OCI-LY1 (cell line): ENCODE measurements at regions not wholly inside any gene's neighbourhood (a gene's known extent, or its start where the extent isn't known, plus 50 kb on each side); places are given as distances from the start of the nearest gene placed in this dataset.

Source experiments
- H2AFZ ChIP-seq: fragments of 200-600 bp; sonication (generic), shearing (Covaris generic); 2 replicates; pipeline ENCODE4 v1.6.0; 2014; ENCODE audit warnings: antibody characterized with exemption, mild to moderate bottlenecking, low read length
- H3F3A ChIP-seq: fragments of 200-600 bp; sonication (generic), shearing (Covaris generic); 2 replicates; pipeline ENCODE4 v1.6.0; 2014; ENCODE audit warnings: mild to moderate bottlenecking, antibody characterized with exemption, low read length, moderate library complexity; ENCODE audit not compliant: insufficient read depth
- H3K27ac ChIP-seq: fragments of 200-600 bp; sonication (generic); 2 replicates; pipeline ENCODE4 v1.5.1; 2014; ENCODE audit warnings: low read length, mixed run types, mild to moderate bottlenecking, low read depth; ENCODE audit not compliant: poor library complexity, severe bottlenecking
- H3K27me3 ChIP-seq: fragments of 200-600 bp; sonication (generic); 2 replicates; pipeline ENCODE4 v1.6.0; 2014; ENCODE audit warnings: antibody characterized with exemption, mild to moderate bottlenecking, low read length, moderate library complexity; ENCODE audit not compliant: insufficient read depth
- H3K36me3 ChIP-seq: fragments of 200-600 bp; sonication (generic); 2 replicates; pipeline ENCODE4 v1.6.1; 2014; ENCODE audit warnings: mild to moderate bottlenecking, antibody characterized with exemption, low read length, moderate library complexity, mixed read lengths; ENCODE audit not compliant: insufficient read depth
- H3K4me1 ChIP-seq: fragments of 200-600 bp; sonication (generic); 2 replicates; pipeline ENCODE4 v1.5.1; 2014; ENCODE audit warnings: mild to moderate bottlenecking, low read length, moderate library complexity; ENCODE audit not compliant: insufficient read depth, severe bottlenecking
- H3K4me2 ChIP-seq: fragments of 200-600 bp; sonication (generic), shearing (Covaris generic); 2 replicates; pipeline ENCODE4 v1.6.1; 2014; ENCODE audit warnings: low read length
- H3K4me3 ChIP-seq: fragments of 200-600 bp; sonication (generic); 2 replicates; pipeline ENCODE4 v1.5.1; 2014; ENCODE audit warnings: low read length, low read depth, mild to moderate bottlenecking, mixed read lengths; ENCODE audit not compliant: poor library complexity, severe bottlenecking
- H3K79me2 ChIP-seq: fragments of 200-600 bp; shearing (Covaris generic); 2 replicates; pipeline ENCODE4 v1.6.1; 2016; ENCODE audit warnings: mixed run types, low read length, mixed read lengths; ENCODE audit not compliant: insufficient read depth
- H3K9ac ChIP-seq: fragments of 200-600 bp; sonication (generic), shearing (Covaris generic); 2 replicates; pipeline ENCODE4 v1.6.1; 2014; ENCODE audit warnings: mild to moderate bottlenecking, low read length, mixed read lengths
- H3K9me2 ChIP-seq: fragments of 200-600 bp; sonication (generic), shearing (Covaris generic); 2 replicates; pipeline ENCODE4 v1.6.1; 2014; ENCODE audit warnings: low read depth, mild to moderate bottlenecking, low read length, mixed read lengths
- H3K9me3 ChIP-seq: fragments of 200-600 bp; shearing (Covaris generic); 2 replicates; pipeline ENCODE4 v1.6.1; 2014; ENCODE audit warnings: low read length, mixed read lengths
- H4K20me1 ChIP-seq: fragments of 200-600 bp; sonication (generic), shearing (Covaris generic); 2 replicates; pipeline ENCODE4 v1.6.0; 2016; ENCODE audit warnings: mild to moderate bottlenecking, low read length; ENCODE audit not compliant: insufficient read depth
- CTCF ChIP-seq: fragments of 200-600 bp; sonication (generic), shearing (Covaris generic); IDR thresholded peaks from 2 replicates; pipeline ENCODE4 v1.5.1; 2017; ENCODE audit warnings: mild to moderate bottlenecking, antibody characterized with exemption, low read length, moderate library complexity, mixed read lengths
- EZH2 ChIP-seq: fragments of 200-600 bp; sonication (generic), shearing (Covaris generic); IDR thresholded peaks from 2 replicates; pipeline ENCODE4 v1.8.0; 2017; ENCODE audit warnings: borderline replicate concordance, mixed run types, mild to moderate bottlenecking, antibody characterized with exemption, low read length, moderate library complexity, mixed read lengths

- no peaks in the 10 kb centered on the region for H3K36me3 ChIP-seq
- H4K20me1 ChIP-seq = no peaks in the 10 kb centered on the region
- H2AFZ ChIP-seq = no peak overlapping the region
- H3K9me2 ChIP-seq = no peaks in the 10 kb centered on the region
- no peak overlapping the region for H3K27ac ChIP-seq
- peaks cover 6% of the 10 kb centered on the region for H3K4me1 ChIP-seq
- no peak overlapping the region for H3K4me2 ChIP-seq
- TF ChIP-seq EZH2 (no peak), CTCF (no peak)
- H3K9me3 ChIP-seq = no peaks in the 10 kb centered on the region
- no peak overlapping the region for H3K9ac ChIP-seq
- no peaks in the 10 kb centered on the region for H3K27me3 ChIP-seq
- no peak overlapping the region for H3K4me3 ChIP-seq
- H3K79me2 ChIP-seq = no peaks in the 10 kb centered on the region
- no peaks in the 10 kb centered on the region for H3F3A ChIP-seq
These were observed 165.0 kb downstream of the ETS2 start for GRCh38 chr21:38970765-38971164.

GRCh38 chr21:38968887-38969543, 163.3 kb downstream of the ETS2 start:
- Histone ChIP-seq H3K27ac (no peak overlapping the region), H2AFZ (no peak overlapping the region), H3K27me3 (no peaks in the 10 kb centered on the region), H3K4me2 (no peak overlapping the region), H3K9me3 (no peaks in the 10 kb centered on the region), H3K9me2 (no peaks in the 10 kb centered on the region), H4K20me1 (no peaks in the 10 kb centered on the region), H3F3A (no peaks in the 10 kb centered on the region), H3K9ac (no peak overlapping the region), H3K79me2 (no peaks in the 10 kb centered on the region), H3K4me1 (peaks cover 13% of the 10 kb centered on the region), H3K36me3 (no peaks in the 10 kb centered on the region), H3K4me3 (no peak overlapping the region)
- TF ChIP-seq EZH2 (no peak), CTCF (no peak)

GRCh38 chr21:38965910-38966504, 160.3 kb downstream of the ETS2 start:
- no peaks in the 10 kb centered on the region for H3K79me2 ChIP-seq
- no peak overlapping the region for H3K9ac ChIP-seq
- no peaks in the 10 kb centered on the region; the same call in 1 of the 2 replicates for H3K36me3 ChIP-seq
- no peak overlapping the region for H3K27ac ChIP-seq
- no peaks in the 10 kb centered on the region for H3F3A ChIP-seq
- no peak overlapping the region; the same call in 1 of the 2 replicates for H3K4me2 ChIP-seq
- H3K9me2 ChIP-seq = no peaks in the 10 kb centered on the region
- H2AFZ ChIP-seq = no peak overlapping the region
- no peaks in the 10 kb centered on the region for H3K27me3 ChIP-seq
- H3K4me1 ChIP-seq = peaks cover 13% of the 10 kb centered on the region
- no peak for TF ChIP-seq CTCF
- no peak for TF ChIP-seq EZH2
- no peaks in the 10 kb centered on the region for H4K20me1 ChIP-seq
- no peaks in the 10 kb centered on the region for H3K9me3 ChIP-seq
- H3K4me3 ChIP-seq = no peak overlapping the region
